PC-9 (cell line): ENCODE measurements at regions not wholly inside any gene's neighbourhood (a gene's known extent, or its start where the extent isn't known, plus 50 kb on each side); places are given as distances from the start of the nearest gene placed in this dataset.

Experiments used
- EZH2 ChIP-seq: fragments of 200-600 bp; sonication (generic); IDR thresholded peaks from 2 replicates; pipeline ENCODE4 v1.8.0; 2017; ENCODE audit warnings: antibody characterized with exemption, low read depth
- TF ChIP-seq, protein P1 (sequence below): fragments of 200-600 bp; sonication (generic); conservative IDR thresholded peaks from 2 replicates; pipeline ENCODE4 v1.6.1; 2017; ENCODE audit warnings: mixed run types, antibody characterized with exemption, mild to moderate bottlenecking, moderate library complexity

DNA sequence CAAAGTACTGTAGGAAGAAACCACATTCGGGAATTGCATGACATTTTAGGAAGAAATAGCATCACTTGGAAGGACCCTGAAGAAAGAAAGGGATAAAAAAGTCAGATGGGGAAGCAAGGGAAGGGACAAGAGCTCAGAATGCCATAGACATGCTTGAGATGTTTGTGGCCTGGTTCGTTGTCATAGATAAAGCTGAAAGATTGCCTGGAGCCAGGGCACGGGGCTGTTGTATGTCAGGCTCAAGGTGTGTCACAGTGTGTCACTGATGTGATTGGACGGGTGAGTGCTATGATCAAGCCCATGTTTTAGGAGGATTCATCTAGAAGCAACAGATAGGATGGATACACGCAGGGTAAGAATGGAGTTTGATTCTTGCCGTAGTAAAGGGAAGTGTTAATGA is 216.2 kb upstream of the SOX4 start:
- TF ChIP-seq, protein P1, sequence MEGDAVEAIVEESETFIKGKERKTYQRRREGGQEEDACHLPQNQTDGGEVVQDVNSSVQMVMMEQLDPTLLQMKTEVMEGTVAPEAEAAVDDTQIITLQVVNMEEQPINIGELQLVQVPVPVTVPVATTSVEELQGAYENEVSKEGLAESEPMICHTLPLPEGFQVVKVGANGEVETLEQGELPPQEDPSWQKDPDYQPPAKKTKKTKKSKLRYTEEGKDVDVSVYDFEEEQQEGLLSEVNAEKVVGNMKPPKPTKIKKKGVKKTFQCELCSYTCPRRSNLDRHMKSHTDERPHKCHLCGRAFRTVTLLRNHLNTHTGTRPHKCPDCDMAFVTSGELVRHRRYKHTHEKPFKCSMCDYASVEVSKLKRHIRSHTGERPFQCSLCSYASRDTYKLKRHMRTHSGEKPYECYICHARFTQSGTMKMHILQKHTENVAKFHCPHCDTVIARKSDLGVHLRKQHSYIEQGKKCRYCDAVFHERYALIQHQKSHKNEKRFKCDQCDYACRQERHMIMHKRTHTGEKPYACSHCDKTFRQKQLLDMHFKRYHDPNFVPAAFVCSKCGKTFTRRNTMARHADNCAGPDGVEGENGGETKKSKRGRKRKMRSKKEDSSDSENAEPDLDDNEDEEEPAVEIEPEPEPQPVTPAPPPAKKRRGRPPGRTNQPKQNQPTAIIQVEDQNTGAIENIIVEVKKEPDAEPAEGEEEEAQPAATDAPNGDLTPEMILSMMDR = no peak
- TF ChIP-seq EZH2 = no peak
